Endothelial cell of umbilical vein (primary cell): ENCODE measurements at regions not wholly inside any gene's neighbourhood (a gene's known extent, or its start where the extent isn't known, plus 50 kb on each side); places are given as distances from the start of the nearest gene placed in this dataset.

ENCODE experiments used
- BruUV-seq: library from RNA; stranded (reverse); fragments of 400-500 nt; replicated peaks from 2 replicates; lab custom pipeline; 2021; lab: Mats Ljungman, UMichigan
- CTCF ChIA-PET: fragments of 300-600, 350-600 bp; sonication (Branson Sonifier 250); formaldehyde crosslinking; loops from one replicate; lab custom pipeline; 2021; ENCODE audit warnings: antibody characterized with exemption, inconsistent platforms; lab: Charles Lee
- POLR2A ChIA-PET: fragments of 300-600, 350-600 bp; sonication (Branson Sonifier 250); formaldehyde crosslinking; loops from one replicate; lab custom pipeline; 2021; ENCODE audit warnings: antibody characterized with exemption, inconsistent platforms; lab: Charles Lee
- DNase-seq: peaks from one replicate; pipeline ENCODE4 v3.0.0-alpha.2; 2011; ENCODE audit warnings: low read depth, low spot score
- FAIRE-seq: peaks from 2 replicates; lab custom pipeline; 2011; peaks lifted over from hg19 to GRCh38; lab: Jason Lieb, UNC
- H2AFZ ChIP-seq: 2 replicates; pipeline ENCODE4 v1.6.0; 2012; ENCODE audit warnings: low read depth, low read length, control low read depth, inconsistent platforms
- H3K27ac ChIP-seq: 2 replicates; pipeline ENCODE4 v1.5.1; 2011; ENCODE audit warnings: low read depth, mild to moderate bottlenecking, control low read depth, low read length, moderate library complexity; ENCODE audit not compliant: insufficient read depth
- H3K27me3 ChIP-seq, 2 experiments: 2 replicates each; pipeline versions ENCODE4 v1.6.0 to v1.6.1; 2011; ENCODE audit warnings: low read length in 2 of 2, mixed read lengths in 1 of 2; ENCODE audit not compliant: control insufficient read depth in 2 of 2, insufficient read depth in 2 of 2
- H3K36me3 ChIP-seq, 2 experiments: 2 replicates in 1 of 2; 3 replicates in 1 of 2; pipeline ENCODE4 v1.5.1; 2011; ENCODE audit warnings: low read length in 2 of 2, mild to moderate bottlenecking in 1 of 2, moderate library complexity in 1 of 2; ENCODE audit not compliant: control insufficient read depth in 2 of 2, insufficient read depth in 2 of 2; ENCODE audit errors: extremely low read depth in 1 of 2
- H3K4me1 ChIP-seq: 3 replicates; pipeline ENCODE4 v1.5.1; 2011; ENCODE audit warnings: mild to moderate bottlenecking, low read length; ENCODE audit not compliant: control insufficient read depth, insufficient read depth; ENCODE audit errors: extremely low read depth
- H3K4me2 ChIP-seq: 2 replicates; pipeline ENCODE4 v1.6.1; 2011; ENCODE audit warnings: low read length, control low read depth, mixed read lengths; ENCODE audit not compliant: insufficient read depth
- H3K4me3 ChIP-seq, 3 experiments: fragments of 200-600 bp in 1 of 3; sonication (generic), shearing (Covaris generic) in 1 of 3; replicated peaks in 1 of 3; 2 replicates each; pipeline ENCODE4 v1.5.1; 2011 to 2016; ENCODE audit warnings: control low read depth in 3 of 3, low read length in 3 of 3, mild to moderate bottlenecking in 2 of 3, inconsistent platforms in 1 of 3, low read depth in 1 of 3, moderate library complexity in 1 of 3; ENCODE audit not compliant: insufficient read depth in 1 of 3
- H3K79me2 ChIP-seq: 2 replicates; pipeline ENCODE4 v1.6.0; 2012; ENCODE audit warnings: low read length, inconsistent platforms; ENCODE audit not compliant: control insufficient read depth, insufficient read depth
- H3K9ac ChIP-seq: replicated peaks from 2 replicates; pipeline ENCODE3; 2011; ENCODE audit warnings: low read length, control low read depth; ENCODE audit not compliant: insufficient read depth; ENCODE audit errors: extremely low read depth
- H3K9me1 ChIP-seq: replicated peaks from 3 replicates; pipeline ENCODE4 v1.6.0; 2011; ENCODE audit warnings: mild to moderate bottlenecking, low read length; ENCODE audit not compliant: control insufficient read depth, insufficient read depth; ENCODE audit errors: extremely low read depth
- H3K9me3 ChIP-seq: replicated peaks from 2 replicates; pipeline ENCODE4 v1.5.1; 2012; ENCODE audit warnings: low read length, inconsistent platforms; ENCODE audit not compliant: control insufficient read depth, insufficient read depth
- H4K20me1 ChIP-seq: replicated peaks from 2 replicates; pipeline ENCODE3; 2011; ENCODE audit warnings: mild to moderate bottlenecking, low read length; ENCODE audit not compliant: control insufficient read depth, insufficient read depth; ENCODE audit errors: extremely low read depth
- CTCF ChIP-seq, 2 donors: IDR thresholded peaks; 1 replicate in 1 of 2; 2 replicates in 1 of 2; pipeline ENCODE4 v1.5.1; 2011; ENCODE audit warnings: low read length in 2 of 2, mild to moderate bottlenecking in 2 of 2, moderate library complexity in 2 of 2, control low read depth in 1 of 2, inconsistent platforms in 1 of 2, low read depth in 1 of 2; ENCODE audit not compliant: insufficient read depth in 1 of 2; ENCODE audit errors: extremely low read depth in 1 of 2
- EZH2 ChIP-seq: IDR thresholded peaks from 2 replicates; pipeline ENCODE4 v1.6.1; 2012; ENCODE audit warnings: borderline replicate concordance, low read depth, mild to moderate bottlenecking, moderate library complexity, low read length, inconsistent platforms; ENCODE audit not compliant: severe bottlenecking
- FOS ChIP-seq: IDR thresholded peaks from 2 replicates; pipeline ENCODE4 v1.6.1; 2011; ENCODE audit warnings: mild to moderate bottlenecking, low read length, moderate library complexity, borderline replicate concordance; ENCODE audit not compliant: insufficient read depth
- GATA2 ChIP-seq: IDR thresholded peaks from 2 replicates; pipeline ENCODE4 v1.7.0; 2011; ENCODE audit warnings: low read depth, mild to moderate bottlenecking, moderate library complexity, mixed read lengths, low read length; ENCODE audit not compliant: insufficient read length, insufficient read depth
- JUN ChIP-seq: IDR thresholded peaks from 2 replicates; pipeline ENCODE4 v1.6.1; 2011; ENCODE audit warnings: borderline replicate concordance, low read depth; ENCODE audit not compliant: insufficient read length, insufficient read depth
- MAX ChIP-seq: IDR thresholded peaks from 2 replicates; pipeline ENCODE4 v1.6.1; 2011; ENCODE audit not compliant: insufficient read depth, insufficient read length
- POLR2AphosphoS5 ChIP-seq: IDR thresholded peaks from 2 replicates; pipeline ENCODE4 v1.6.1; 2012; ENCODE audit warnings: low read depth, mild to moderate bottlenecking, control low read depth, low read length, moderate library complexity; ENCODE audit not compliant: insufficient read depth
- dilution Hi-C: fragments of 300-500 bp; cut with MboI; formaldehyde crosslinking; loops from one replicate; pipeline ENCODE4 v1.15.0; 2019; ENCODE audit warnings: low sequenced_read_pairs; ENCODE audit not compliant: extremely low pct_ligation_motif_present
- intact Hi-C: fragments of 100-400 bp; cut with micrococcal nuclease; formaldehyde crosslinking; loops from one replicate; pipeline ENCODE4 v1.10.0; 2022

- H3K4me3 ChIP-seq: no peak overlapping the region
- dilution Hi-C loops (no loop called here), intact Hi-C loops (loop anchor here (5.0 kb wide), 1 partner anchor 219 kb away; no protein-coding TSS in a partner anchor)
- TF ChIP-seq FOS (peak; percentile 89), GATA2 (peak; percentile 38), JUN (peak; percentile 51), POLR2AphosphoS5 (no peak)
- H4K20me1 ChIP-seq: no peaks in the 10 kb centered on the region
- H2AFZ ChIP-seq: peak overlapping the region; percentile 36
- no peaks in the 10 kb centered on the region for H3K79me2 ChIP-seq
- CTCF ChIA-PET: interaction anchor here (2.0 kb wide), 1 partner anchor 17 kb away, joined by 4 read pairs; no protein-coding TSS in a partner anchor
- BruUV-seq: no TSS peak
- peak overlapping the region; percentile 31 for H3K4me2 ChIP-seq
- POLR2A ChIA-PET: no interaction called here
- DNase-seq: peak; percentile 74
- no peak overlapping the region for H3K9ac ChIP-seq
- no peaks in the 10 kb centered on the region for H3K9me1 ChIP-seq
- H3K9me3 ChIP-seq: no peaks in the 10 kb centered on the region
- FAIRE-seq: peak; percentile 33
- peak overlapping the region; percentile 50 for H3K27ac ChIP-seq
- H3K36me3 ChIP-seq: no peaks in the 10 kb centered on the region
- H3K4me1 ChIP-seq: peaks cover 37% of the 10 kb centered on the region
- no peaks in the 10 kb centered on the region for H3K27me3 ChIP-seq
Measured at GRCh38 chr5:130333089-130333488, 428.8 kb downstream of the CHSY3 start.

- dilution Hi-C loops: no loop called here
- ChIA-PET CTCF (interaction anchor here (2.0 kb wide), 1 partner anchor 15 kb away, joined by 4 read pairs; no protein-coding TSS in a partner anchor), POLR2A (no interaction called here)
- H3K79me2 ChIP-seq: no peaks in the 10 kb centered on the region
- H3K9ac ChIP-seq: no peak overlapping the region
- FAIRE-seq: no peak
- no peak overlapping the region for H3K4me2 ChIP-seq
- no peaks in the 10 kb centered on the region for H4K20me1 ChIP-seq
- intact Hi-C loops: loop anchor here (5.0 kb wide), 1 partner anchor 221 kb away; no protein-coding TSS in a partner anchor
- H3K27me3 ChIP-seq: no peaks in the 10 kb centered on the region
- DNase-seq: no peak
- no peak overlapping the region for H2AFZ ChIP-seq
- H3K9me3 ChIP-seq: no peaks in the 10 kb centered on the region
- BruUV-seq: no TSS peak
- no peak for TF ChIP-seq POLR2AphosphoS5
- no peak for TF ChIP-seq GATA2
- TF ChIP-seq EZH2: no peak
- TF ChIP-seq FOS: no peak
- no peak for TF ChIP-seq CTCF (IDR thresholded peaks at IDR 0.05; ENCODE audit: extremely low read depth in 1 of 2, insufficient read depth in 1 of 2, low read depth in 1 of 2, low read length in 2 of 2)
- TF ChIP-seq MAX: no peak
- TF ChIP-seq JUN: no peak
- no peaks in the 10 kb centered on the region for H3K9me1 ChIP-seq
- H3K4me1 ChIP-seq: peaks cover 22% of the 10 kb centered on the region
- no peaks in the 10 kb centered on the region for H3K36me3 ChIP-seq
- H3K4me3 ChIP-seq: no peak overlapping the region
- H3K27ac ChIP-seq: no peak overlapping the region
Measured at GRCh38 chr5:130331332-130331731, 427.1 kb downstream of the CHSY3 start.
